Middle frontal gyrus (tissue), 1 donor: ENCODE measurements at regions not wholly inside any gene's neighbourhood (a gene's known extent, or its start where the extent isn't known, plus 50 kb on each side); places are given as distances from the start of the nearest gene placed in this dataset.

Source experiments
- DNase-seq: peaks from one replicate; pipeline ENCODE4 v3.0.0-alpha.2; 2015; ENCODE audit warnings: low spot score; ENCODE audit errors: extremely low spot score

DNA sequence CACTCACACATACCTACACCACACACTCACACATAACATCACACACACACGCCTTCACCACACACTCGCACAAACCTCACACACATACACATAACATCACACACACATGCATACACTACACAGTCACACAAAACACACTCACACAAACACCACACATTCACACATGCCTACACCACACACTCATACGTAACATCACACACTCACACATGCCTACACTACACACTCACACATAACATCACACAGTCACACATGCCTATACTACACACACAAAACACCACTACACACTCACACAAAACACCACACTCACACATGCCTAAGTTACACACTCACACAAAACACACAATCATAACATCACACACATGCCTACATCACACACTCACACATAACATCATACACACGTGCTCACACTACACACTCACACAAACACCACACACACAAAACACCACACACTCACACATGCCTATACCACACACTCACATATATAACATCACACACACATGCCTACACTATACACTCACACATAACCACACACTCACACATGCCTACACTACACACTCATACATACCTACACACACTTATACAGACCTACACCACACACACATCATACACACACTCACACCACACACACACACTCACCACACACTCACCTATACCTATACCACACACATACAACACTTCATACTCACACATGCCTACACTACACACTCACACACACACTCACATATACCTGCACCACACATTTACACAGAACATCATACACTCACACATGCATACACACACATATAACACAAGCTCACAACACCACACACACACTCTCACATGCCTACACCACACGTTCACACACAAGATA is 383.5 kb downstream of the C6orf118 start:
- DNase-seq = no peak

DNA sequence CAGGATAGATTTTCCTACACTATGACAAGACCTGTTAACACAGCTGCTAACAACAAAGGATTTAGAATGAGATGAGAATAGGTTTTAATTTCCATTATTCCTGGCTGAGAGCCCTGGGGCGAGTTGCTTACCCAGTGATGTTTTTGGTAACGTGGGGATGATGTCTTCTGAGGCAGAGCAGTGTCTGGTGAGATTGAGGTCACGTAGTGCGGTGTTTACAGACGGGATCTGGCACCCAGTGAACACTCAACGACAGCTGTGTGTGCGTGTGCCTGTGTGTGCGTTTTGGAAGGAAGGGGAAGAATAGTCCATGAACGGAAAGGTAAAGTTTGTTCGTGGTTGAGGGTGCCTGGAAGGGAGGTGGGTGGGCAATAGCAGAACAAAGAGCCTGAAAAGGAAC is 384.7 kb downstream of the C6orf118 start:
- no peak for DNase-seq

DNA sequence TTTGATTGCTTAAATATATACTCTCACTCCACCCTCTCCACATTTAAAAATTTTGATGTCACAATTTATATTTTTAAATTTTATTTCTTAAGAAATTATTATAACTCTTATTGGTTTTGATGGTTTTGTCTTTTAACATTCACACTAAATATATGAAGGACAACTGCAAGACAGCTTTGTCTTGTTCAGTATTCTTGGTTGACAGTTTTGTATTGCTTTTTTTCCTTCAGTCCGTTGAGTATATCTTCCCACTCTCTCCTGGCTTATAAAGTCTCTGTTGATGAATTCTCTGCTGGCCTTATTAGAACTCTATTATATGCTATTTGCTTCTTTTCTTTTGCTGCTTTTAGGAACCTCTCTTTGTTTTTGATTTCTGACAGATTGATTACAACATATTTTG is 392.2 kb downstream of the C6orf118 start:
- no peak for DNase-seq

DNA sequence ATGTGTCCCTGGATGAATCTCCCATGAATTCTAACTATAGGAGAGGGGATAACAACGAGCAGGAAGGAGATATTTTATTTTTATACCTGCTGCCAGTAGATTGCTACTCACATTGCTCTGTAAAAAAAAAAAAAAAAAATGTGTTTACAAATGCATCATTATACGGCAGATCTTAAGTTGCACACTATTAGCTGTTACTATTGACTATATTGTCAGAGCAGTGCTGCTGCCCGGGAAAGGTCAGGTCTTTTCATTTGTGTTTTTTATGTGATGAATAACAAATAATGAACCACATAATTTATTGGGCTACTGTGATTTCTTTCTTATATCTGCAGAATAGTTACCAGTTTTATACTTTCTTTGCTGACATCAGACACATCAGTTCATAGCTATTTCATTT is 393.3 kb downstream of the C6orf118 start:
- DNase-seq = no peak

DNA sequence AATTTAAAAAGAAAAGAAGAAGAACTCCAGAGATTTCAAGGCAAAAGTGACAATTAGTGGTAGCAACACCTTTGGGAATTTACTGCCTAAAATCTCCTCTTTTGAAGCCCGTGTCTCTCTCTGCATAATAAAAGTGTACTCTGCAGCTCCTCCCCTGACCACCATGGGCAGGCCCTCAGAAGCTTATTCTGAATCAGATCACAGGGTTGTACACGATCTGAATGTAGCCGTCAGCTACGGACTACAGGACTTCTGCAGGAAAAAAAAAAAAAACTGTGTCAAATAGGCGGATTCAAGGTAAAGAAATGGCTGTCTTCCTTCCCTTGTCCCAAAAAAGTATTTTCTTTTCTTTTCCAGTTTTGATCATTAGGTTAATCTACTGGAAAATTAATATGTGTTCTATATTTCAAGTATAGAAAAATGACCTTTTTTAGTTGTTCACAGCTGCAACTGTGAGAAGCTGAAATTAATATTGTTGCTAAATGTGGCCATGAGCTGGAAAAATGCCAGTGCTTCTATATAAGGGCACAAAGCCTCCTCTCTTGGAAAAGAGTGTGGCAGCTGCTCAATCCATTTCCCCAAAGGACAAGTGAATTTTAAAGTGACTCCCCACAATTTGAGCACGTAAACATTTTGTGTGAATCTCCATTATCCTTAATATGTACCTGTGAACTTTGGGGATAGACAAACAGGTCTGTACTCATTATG is 397.4 kb downstream of the C6orf118 start:
- DNase-seq = no peak

DNA sequence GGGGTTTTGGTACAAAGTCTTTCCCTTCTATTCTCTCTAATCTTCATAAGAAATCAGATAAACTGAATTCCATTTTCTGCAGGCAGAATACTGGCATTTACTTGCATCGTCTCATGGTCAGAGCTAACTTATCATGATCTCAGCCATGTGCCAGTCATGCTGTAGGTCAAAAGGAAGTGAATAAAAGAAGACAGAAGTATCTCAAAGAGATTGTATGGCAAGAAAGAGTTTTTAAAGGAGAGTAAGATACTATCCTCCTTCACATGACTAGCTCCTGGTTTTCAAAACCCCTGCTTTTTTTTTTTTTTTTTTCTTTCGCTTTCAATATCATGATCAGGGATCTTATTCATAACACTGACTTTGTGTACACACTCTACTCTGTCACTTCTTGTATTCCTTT is 398.3 kb downstream of the C6orf118 start:
- DNase-seq = no peak

DNA sequence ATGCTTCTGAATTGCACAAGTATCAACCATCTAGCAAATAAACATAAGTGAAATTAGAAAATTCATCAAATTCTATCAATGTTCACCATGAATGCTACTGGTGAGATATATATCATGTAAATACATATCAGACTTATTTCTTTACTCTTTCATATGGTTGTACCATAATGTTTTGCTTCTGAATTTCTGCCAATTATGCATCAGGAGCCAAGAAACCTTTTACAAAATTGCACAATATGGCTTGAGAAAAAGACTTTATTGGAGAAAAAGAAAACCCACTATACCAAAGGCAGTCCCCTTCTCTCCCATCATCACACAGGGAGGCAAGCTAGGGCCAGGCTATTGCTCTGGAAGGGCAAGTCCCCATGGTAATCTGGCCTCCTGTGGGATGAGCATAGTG is 402.6 kb downstream of the C6orf118 start:
- no peak for DNase-seq

DNA sequence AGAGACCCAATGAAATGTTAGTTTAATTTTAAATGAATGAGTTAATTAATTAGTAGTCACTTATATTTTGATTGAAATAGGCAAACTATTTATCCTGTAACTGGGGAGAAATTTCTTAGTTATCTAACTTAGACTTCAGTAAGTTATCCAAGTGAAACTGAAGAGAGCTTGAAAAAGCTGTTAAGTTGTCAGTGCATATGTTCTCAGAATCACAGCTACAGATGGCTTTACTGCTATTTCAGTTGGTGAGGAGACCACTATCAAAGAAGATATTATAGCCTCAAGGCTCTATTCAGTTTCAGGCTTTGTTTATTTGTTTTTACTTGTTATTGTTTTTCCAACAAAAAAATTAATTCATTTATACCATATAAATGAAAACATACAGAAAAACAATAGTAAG is 404.1 kb downstream of the C6orf118 start:
- DNase-seq = no peak

DNA sequence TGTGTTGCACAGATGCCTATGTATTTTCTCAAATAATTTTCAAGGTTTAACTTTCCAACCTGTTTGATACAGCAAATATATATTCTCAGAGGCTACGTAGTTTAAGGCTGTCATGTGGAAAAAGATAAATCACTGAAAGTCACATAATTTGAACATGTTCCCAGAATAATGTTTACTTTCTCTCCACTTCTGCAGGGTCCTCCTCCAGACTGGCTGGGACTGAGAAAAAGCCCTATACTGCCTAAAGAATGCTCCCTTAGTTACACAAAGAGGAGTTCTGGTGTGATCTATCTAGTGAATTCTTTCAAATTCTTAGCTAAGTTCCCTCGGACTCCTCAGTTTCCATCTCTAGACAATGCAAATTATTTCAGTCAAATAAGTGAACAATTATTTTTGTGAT is 411.0 kb downstream of the C6orf118 start:
- no peak for DNase-seq

DNA sequence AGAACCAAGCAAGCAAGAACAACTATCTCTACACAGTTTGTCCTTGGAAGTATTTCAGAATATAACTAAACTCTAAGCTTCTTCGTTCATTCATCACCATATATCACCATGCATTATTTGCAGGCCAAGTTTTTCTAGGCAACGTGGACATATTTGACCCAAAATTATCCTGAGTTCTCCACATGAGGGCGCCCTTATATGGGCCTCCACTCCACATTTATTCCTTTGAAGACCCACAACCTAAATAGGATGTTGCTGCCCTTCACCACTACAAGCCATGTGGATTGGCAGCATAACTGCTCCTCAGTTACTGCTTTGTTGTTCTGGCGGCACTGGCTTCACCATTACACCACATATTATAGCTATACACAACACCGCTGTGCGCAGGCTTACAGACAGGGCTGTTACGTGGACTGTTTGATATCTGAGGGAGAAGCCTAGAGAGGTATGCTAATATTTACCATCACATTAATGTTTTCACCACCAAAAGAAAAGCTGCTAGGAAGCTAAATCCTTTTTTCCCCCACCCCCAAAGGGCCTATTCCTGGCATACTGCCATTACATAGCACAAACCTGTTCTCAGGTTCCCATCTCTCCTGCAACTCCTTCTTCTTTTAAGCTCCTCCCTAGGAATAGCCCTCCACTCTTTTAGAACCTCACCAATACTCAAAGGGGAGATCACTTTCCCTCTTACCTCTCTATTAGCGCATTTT is 411.7 kb downstream of the C6orf118 start:
- DNase-seq = no peak

DNA sequence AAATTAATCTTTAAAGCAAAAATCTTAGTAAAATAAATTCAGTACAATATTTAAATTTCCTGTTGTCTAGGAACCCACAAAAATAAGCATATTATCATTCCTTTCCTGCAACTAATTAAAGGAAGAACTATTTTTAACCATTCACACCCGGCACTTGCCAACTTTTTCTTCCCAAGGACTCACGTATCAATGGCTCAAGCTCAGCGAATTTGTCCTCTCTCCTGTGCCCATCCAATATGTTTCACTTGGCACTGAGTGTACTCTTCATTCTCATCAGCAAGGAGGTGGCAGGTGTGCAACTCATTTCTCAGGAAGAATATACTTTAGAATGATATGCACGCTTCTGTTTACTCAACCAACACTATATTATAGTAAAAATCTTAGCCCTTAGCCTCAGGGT is 419.4 kb downstream of the C6orf118 start:
- DNase-seq = no peak

DNA sequence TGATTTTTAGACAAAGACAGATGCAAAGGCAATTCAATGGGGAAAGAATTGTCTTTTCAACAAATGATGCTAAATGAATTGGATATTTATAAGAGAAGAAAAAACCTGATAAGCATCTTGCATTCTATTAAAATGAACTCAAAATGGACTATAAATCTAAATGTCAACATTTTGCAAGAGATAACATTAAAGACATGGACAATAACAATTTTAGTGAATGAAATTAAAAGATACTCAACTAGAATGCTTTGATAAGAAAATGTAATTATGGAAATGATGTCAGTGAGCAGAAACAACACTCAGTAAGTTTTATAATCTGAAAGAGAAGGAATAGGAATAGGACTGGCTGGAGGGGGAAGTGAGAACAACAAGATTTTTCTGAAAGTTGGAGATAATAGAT is 421.7 kb downstream of the C6orf118 start:
- no peak for DNase-seq

DNA sequence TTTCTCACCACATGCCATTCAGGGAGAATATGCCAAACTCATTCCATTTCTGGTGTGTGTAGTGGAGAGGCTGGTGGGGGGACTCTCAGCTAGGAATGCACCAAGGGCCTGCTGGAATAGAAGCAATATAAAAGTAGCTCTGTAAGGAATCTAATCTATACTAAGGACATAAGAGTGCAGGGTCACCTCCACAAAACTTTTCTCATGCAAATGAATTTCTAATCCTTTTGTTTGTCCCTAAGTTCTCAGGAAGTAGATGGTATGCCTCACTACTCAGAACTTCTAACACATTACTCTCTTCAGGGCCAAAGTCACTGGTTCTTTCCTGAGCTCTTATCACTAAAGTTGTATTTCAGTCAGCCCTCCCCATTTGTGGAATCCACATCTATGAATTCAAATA is 427.2 kb downstream of the C6orf118 start:
- no peak for DNase-seq

DNA sequence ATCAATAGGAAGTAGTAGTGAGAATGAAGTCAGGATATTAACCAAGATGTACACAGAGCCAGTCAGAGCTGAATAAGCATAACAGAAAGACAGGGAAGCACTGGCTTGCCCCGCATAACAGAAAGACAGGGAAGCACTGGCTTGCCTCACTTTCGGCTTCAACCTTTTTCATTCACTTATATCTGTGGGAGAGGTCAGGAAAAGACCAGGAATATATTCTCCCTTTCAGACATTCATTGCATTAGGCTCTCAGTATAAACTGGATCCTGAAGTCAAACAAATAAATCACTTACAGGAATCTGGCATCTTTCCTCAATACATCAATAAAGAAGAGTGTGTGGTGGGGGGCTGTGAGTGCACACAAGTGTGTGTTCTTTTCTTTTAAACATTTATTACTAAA is 437.6 kb downstream of the C6orf118 start:
- DNase-seq = no peak

DNA sequence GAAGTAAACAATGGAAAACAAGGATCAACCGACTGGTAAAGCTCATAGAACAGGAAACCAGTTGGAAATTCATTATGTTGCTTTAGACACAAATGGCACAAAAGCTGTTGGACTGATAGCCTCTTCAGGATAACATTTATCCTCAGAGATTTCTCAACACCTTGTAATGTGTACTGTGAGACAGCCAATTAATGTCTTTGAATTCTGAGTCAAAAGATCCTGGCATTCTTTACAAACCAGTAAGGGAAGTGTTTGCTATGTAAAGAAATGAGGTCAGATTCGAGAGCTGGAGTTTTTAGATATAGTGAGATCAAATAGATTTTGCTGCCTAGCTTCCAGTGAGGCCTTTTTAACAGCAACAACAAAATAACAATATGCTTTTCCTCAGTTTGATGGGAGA is 439.2 kb downstream of the C6orf118 start:
- no peak for DNase-seq

DNA sequence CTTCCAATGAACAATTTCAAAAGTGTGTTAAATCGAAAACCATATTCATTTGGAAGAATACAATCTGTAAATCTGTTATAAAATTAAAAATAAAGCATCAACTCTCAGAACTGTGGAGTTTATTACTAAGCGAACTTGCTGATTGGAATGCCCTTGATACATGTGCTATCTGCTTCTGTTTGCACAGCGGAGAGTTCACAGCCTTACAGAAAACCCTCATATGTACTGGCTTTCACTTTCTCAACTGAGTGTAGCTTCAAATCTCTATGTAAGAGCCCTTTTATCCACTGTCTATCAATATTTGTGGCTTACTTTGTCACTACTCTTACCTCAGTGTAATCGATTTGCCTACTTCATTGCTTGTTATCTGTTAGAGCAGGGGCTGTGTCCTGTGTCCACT is 447.4 kb downstream of the C6orf118 start:
- DNase-seq = no peak

DNA sequence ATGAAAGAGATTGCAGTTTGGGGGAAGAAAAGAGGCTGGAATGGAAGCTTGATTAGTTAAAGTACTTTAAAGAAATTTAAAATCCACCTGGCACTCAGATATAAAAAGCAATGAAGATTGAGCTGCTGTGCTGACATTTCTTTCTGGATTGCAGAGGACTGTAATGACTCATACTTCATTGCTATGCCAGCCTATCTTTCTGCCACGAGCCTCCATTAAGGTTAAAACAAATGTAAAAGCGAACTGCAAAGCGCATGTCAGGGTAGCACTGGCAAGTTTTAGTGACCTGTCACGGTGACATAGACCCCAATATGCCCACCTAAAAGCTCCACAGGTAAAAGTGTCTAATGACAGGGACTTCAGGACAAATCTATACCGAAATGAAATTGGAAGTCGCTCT is 449.6 kb downstream of the C6orf118 start:
- DNase-seq = no peak

DNA sequence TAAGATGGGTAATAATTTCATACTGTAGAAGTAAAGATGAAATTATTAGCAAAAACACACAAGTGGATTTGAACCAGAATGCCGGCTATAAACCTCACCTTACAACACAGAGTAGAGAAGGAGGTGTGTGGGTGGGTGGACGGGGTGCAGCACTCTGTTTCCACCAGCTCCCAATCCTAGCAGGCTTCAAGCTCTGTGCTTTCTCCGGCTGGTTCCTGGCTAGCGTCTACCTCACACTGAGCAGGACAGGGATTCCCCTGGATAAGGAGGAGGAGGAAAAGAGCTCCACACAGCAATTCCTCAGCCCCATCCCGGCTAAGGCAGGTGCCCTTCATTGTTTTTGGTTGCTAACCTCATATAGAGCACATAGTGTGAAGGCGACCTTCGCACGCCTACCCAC is 453.3 kb downstream of the C6orf118 start:
- no peak for DNase-seq

DNA sequence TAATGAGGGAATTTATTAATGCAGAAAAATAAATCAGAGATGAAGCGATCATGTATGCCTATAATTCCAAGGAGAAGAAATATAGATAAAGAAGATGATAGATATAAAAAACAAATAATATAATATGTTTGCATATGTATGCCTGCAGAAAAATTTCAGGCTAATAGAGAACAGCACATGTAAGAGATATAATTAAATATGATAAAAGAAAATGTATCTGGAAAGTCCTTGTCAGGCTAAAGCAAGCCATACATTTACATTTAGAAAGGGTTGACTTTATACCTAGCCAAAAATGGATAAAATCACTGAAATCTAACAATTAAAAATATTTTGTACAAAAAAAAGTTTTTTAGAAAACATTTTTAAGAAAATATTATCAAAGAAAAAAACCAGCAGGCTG is 454.1 kb downstream of the C6orf118 start:
- no peak for DNase-seq

DNA sequence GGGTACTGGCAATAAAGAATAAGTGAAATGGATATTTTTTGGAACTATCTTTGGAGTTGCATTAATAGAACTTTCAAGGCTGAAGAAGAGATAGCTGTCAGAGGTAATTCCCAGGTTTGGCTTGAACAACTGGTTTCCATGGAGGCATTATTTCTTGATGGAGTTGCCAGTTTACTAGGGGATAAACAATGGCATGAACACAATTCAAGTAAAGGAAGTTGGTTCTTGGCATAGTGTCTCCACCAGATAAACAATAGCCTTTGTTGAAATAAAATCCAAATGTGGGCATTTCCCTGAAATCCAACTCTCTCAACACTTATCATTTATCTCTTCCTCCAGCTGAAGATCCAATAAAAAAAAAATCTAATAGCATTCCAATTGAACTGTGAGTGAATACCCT is 454.9 kb downstream of the C6orf118 start:
- DNase-seq = no peak

DNA sequence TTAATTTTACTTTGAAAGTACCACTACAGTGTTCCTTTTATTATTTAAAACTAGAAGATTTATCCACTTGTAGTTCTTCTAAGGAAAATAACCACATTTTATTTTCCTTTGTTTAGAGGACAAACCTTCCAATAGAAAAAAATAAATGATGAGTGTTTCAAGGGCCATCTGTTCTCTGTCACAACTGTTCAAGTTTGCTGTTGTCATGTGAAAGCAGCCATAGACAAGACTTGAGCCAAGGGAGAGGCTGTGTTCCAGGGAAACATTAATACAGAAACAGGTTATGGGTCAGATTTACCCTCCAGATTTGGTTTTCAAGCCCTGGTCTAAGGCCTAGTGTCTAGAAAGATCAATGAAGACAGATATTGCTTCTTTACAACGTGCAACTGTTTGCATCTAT is 463.6 kb downstream of the C6orf118 start:
- DNase-seq = no peak

DNA sequence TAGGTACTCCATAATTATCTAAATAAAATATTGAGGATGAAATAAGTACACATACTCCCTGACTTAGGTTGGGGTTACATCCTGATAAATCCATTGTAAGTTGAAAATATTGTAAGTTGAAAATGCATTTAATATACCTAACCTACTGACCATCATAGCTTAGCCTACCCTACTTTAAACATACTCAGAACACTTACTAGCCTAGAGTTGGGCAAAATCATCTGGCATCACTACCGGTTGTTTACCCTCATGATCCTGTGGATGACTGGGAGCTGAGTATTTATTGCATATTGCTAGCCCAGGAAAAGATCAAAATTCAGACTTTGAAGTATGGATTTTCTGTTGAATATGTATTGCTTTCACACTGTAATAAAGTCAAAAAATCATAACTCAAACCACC is 467.3 kb downstream of the C6orf118 start:
- no peak for DNase-seq
